ENCODE measurements at regions not wholly inside any gene's neighbourhood (a gene's known extent, or its start where the extent isn't known, plus 50 kb on each side); places are given as distances from the start of the nearest gene placed in this dataset.

DNA sequence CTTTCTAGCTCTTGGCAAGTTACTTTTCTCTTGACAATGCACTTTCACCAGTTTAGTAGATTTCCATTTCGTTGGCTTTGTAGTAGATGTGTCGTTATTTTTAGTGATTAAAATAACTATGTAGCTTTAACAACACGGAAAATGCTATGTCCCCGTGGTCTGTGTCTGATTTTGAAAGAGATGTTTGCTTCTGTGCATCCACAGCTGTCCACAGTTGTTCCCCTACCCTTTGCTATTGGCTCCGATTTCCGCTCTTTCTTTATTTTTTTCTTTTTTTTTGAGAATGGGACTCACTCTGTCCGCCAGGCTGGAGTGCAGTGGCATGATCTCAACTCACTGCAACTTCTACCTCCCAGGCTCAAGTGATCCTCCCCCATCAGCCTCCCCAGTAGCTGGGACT lies 533.9 kb downstream of the IRX1 start:
- TF ChIP-seq, protein P1, sequence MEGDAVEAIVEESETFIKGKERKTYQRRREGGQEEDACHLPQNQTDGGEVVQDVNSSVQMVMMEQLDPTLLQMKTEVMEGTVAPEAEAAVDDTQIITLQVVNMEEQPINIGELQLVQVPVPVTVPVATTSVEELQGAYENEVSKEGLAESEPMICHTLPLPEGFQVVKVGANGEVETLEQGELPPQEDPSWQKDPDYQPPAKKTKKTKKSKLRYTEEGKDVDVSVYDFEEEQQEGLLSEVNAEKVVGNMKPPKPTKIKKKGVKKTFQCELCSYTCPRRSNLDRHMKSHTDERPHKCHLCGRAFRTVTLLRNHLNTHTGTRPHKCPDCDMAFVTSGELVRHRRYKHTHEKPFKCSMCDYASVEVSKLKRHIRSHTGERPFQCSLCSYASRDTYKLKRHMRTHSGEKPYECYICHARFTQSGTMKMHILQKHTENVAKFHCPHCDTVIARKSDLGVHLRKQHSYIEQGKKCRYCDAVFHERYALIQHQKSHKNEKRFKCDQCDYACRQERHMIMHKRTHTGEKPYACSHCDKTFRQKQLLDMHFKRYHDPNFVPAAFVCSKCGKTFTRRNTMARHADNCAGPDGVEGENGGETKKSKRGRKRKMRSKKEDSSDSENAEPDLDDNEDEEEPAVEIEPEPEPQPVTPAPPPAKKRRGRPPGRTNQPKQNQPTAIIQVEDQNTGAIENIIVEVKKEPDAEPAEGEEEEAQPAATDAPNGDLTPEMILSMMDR (conservative IDR thresholded peaks at IDR 0.05; ENCODE audit: control insufficient read depth, insufficient read depth, low read depth, low read length) = no peak
- no peak for DNase-seq (ENCODE audit: low read depth)
- H3K4me3 ChIP-seq (ENCODE audit: control insufficient read depth, low read depth, low read length) = no peak overlapping the region

DNA sequence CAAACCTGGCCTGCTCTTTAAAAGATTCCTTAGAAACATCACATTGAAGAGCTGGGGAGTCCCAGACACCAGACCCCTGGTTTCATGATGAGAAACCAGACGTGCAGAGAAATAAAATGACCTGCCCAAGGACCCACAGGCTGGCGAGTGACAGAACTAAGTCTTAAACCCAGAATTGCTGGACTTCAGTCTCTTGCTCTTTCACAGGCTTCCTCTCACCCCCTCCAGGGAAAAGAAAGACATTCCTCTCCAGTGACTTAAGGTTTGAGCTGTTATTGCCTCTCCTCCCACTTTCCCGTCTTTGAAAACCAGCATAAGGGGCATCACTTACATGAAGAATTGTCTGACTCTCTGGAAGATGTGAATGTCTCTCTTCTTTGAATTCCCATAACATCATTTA lies 535.2 kb downstream of the IRX1 start:
- H3K4me3 ChIP-seq (ENCODE audit: control insufficient read depth, low read depth, low read length) = no peak overlapping the region
- no peak for DNase-seq (ENCODE audit: low read depth)

DNA sequence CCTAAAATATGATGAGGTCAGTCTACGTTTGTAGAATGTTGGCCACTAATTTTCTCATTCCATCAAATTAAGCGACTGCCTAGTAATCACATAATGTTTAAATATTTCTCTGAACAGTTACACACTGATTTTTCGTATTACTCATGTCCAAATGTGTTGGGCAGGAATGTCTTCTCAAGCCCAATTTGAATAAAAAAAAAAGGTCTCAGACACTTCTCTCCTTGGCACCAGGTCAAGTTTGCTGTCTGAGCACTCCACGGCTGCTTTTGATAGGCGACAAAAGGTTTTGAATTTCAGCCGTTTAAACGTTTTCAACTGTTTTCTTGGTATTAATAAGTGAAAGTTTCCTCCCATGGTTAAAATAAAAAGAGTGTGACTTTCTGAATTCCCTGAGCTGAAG lies 542.1 kb downstream of the IRX1 start:
- TF ChIP-seq, protein P1 (conservative IDR thresholded peaks at IDR 0.05; ENCODE audit: control insufficient read depth, insufficient read depth, low read depth, low read length) = no peak
- H3K4me3 ChIP-seq (ENCODE audit: control insufficient read depth, low read depth, low read length) = no peak overlapping the region
- no peak for DNase-seq (ENCODE audit: low read depth)

More for the DNA sequence above, 535.2 kb downstream of the IRX1 start:
- TF ChIP-seq, protein P1 (conservative IDR thresholded peaks at IDR 0.05; ENCODE audit: control insufficient read depth, insufficient read depth, low read depth, low read length) = no peak

DNA sequence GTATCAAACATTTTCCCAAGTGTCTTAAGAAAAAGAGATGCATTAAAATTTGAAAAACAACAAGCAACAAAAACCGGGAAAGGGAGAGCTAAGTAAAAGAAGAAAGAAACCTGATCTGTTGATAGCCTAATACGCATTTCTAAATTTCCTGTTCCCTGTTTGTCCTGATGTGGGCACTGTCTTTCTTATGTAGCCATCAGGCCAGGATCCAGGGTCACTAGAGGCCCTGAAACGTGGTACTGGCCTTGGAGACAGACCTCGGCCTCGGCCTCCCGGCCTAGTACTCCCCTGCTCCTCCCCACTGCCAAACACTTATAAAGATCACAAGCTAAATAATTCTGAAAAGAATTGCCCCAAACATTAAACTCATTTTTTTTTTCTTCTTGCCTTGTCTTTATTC lies 547.2 kb downstream of the IRX1 start:
- H3K4me3 ChIP-seq (ENCODE audit: control insufficient read depth, low read depth, low read length) = no peak overlapping the region
- TF ChIP-seq, protein P1 (conservative IDR thresholded peaks at IDR 0.05; ENCODE audit: control insufficient read depth, insufficient read depth, low read depth, low read length) = no peak
- no peak for DNase-seq (ENCODE audit: low read depth)

DNA sequence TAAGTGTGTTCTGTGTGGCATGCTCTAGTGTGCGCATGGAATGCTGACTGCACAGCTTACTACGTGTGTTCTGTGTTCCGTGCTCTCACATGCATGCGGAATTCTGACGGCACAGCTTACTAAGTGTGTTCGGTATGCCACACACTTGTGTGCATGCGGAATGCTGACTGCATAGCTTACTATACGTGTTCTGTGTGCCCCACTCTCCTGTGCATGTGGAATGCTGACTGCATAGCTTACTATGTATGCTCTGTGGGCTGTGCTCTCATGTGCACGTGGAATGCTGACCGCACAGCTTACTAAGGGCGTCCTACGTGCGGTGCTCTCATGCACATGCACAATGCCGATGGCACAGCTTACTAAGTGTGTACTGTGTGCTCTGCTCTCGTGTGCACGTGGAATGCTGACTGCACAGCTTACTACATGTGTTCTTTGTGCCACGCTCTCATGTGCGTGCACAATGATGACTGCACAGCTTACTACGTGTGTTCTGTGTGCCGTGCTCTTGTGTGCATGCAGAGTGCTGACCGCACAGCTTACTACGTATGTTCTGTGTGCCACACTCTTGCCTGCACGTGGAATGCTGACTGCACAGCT lies 548.9 kb downstream of the IRX1 start:
- no peak overlapping the region for H3K4me3 ChIP-seq (ENCODE audit: control insufficient read depth, low read depth, low read length)
- no peak for DNase-seq (ENCODE audit: low read depth)
- TF ChIP-seq, protein P1 (conservative IDR thresholded peaks at IDR 0.05; ENCODE audit: control insufficient read depth, insufficient read depth, low read depth, low read length) = no peak

DNA sequence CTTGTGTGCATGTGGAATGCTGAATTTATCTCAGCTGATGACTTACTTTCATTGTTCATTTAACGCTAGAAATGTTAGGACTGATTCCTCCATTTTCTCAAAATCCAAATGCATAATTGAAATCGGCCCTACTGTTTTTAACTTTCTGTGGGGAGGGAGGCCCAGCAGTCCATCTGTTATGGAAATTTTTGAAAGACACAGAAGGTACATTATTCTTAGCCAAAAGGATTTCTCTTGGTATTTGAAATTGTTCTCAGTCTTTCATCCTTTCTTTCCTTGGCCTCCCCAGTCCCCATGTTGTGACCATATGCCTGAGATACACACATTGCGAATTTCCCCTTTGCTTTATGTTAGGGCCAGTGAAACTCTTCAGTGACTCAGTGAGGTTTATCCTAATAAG lies 549.9 kb downstream of the IRX1 start:
- TF ChIP-seq, protein P1 (conservative IDR thresholded peaks at IDR 0.05; ENCODE audit: control insufficient read depth, insufficient read depth, low read depth, low read length) = no peak
- no peak for DNase-seq (ENCODE audit: low read depth)
- H3K4me3 ChIP-seq (ENCODE audit: control insufficient read depth, low read depth, low read length) = no peak overlapping the region

DNA sequence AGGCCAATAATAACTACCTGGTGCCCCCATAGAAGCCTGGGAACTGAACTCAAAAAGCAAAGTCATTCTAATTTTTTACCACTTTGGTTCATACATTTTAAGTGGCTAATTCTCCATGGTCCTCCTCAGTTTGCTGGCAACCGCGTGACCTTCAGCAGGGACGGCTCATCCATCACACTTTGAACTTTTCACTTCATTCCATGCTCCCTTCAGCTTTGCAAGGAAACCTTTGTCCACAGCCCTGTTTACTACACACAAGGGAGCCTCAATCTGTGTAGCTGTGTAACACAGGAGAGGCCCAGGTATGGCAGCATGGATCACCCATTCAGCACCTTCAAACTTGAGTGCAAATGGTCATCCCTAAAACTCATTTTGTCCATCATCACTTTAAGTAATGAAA lies 552.4 kb downstream of the IRX1 start:
- DNase-seq (ENCODE audit: low read depth) = no peak
- no peak overlapping the region for H3K4me3 ChIP-seq (ENCODE audit: control insufficient read depth, low read depth, low read length)
- TF ChIP-seq, protein P1 (conservative IDR thresholded peaks at IDR 0.05; ENCODE audit: control insufficient read depth, insufficient read depth, low read depth, low read length) = no peak
